GM18505 (cell line): ENCODE measurements at regions not wholly inside any gene's neighbourhood (a gene's known extent, or its start where the extent isn't known, plus 50 kb on each side); places are given as distances from the start of the nearest gene placed in this dataset.
"Not testable (repeated sequence)": the region's sequence is repeated elsewhere in the genome, so short reads cannot be mapped to it uniquely, and the experiment has no call there.

Source experiments
- ATAC-seq: cut with Tn5 transposase; IDR thresholded peaks from one replicate; pipeline ENCODE4 v1.9.1; 2021; ENCODE audit not compliant: unreplicated experiment
- POLR2A ChIP-seq: IDR thresholded peaks from 4 replicates; pipeline ENCODE4 v1.6.1; 2011; ENCODE audit warnings: borderline replicate concordance; ENCODE audit not compliant: insufficient read depth, insufficient read length; ENCODE audit errors: extremely low read depth

DNA sequence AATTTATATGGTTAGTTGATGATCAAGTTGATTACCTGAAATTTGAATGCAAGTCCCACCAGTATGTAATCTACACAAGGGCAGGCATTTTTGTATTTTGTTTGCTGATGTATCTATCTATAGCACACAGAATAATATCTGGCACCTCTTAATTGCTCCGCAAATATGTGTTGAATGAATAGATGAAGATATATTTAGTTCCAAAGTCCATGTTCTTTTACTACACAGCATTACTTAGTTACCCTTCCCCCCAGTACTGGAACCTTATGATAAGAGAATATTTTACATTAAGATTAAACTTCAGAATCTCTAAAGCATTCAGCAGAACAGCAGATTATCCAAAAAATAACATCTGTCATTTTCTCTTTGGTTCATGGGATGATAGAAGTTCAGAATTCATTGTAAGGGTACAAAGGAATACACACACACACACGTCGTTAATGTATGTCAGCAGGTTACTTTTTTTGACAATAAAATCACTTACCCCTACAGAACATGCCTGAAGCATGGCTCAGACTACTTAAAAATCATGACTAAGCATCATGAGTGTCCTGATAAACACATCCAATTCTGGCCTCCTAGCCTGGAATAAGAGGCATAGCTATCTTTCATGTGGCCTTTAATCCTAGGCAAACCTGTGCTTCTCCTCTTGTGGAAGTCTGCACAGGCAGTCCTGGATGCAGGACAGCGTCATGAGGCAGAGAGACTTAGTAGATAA is 148.9 kb upstream of the TBC1D5 start:
- TF ChIP-seq POLR2A: no peak
- no peak for ATAC-seq

GRCh38 chr3:17885986-17886385 is 143.6 kb upstream of the TBC1D5 start:
- TF ChIP-seq POLR2A: no peak
- no peak for ATAC-seq

DNA sequence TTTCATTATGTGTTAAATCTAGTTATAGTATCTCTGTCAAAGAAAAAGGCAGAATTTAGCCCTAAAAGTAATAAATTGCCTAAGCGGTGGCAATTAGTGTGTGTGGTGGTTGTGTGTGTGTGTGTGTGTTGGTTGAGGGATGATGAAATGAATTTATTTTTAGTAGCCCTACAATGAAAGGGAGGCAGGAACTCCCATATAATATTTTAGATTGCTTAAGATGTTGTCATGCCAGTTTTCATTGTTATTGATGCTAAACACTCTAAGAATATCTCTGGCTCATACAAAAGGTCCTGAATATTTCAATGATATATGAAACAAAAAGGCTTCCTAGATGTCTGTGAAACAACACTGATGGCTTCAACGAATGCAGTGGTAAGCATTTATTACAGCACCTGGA is 140.6 kb upstream of the TBC1D5 start:
- ATAC-seq: no peak
- no peak for TF ChIP-seq POLR2A

DNA sequence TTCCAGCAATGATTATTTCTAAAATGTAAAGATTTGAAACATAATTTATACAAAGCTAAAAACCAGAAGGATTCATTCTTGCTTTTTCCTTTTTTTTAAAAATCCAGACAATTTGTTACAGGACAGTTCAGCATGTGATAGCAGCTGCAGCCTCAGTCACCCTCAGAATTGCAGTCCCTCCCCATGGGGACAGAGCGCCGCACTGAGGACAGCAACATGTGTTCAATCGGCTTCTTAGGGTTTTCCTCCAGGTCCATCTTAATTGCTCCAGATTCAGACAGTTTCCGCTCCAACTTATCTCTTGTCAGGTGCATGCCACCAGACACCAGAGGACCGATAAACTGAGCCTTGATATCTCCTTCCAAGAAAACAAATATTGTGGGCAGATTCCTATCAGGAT is 134.9 kb upstream of the TBC1D5 start:
- no peak for ATAC-seq
- no peak for TF ChIP-seq POLR2A

GRCh38 chr3:17874636-17875035 is 132.2 kb upstream of the TBC1D5 start:
- no peak for ATAC-seq
- TF ChIP-seq POLR2A: no peak

DNA sequence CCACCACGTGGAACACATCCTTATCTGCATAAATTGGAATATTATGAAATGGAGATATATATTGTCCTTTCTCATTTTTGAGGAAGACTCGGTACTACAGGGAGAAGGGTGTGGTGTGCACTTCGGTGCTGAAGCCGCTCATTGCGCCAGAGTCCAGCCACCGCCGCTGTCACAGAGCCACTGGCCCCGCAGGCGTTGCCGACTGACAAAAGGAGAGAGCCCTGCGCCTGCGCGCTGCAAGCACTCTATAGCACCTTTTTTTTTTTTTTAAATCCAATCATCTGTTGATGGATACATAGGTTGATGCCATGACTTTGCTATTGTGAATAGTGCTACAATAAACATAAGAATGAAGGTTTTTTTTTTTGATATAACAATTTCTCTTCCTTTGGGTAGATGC is 130.0 kb upstream of the TBC1D5 start:
- TF ChIP-seq POLR2A: no peak
- ATAC-seq: no peak

DNA sequence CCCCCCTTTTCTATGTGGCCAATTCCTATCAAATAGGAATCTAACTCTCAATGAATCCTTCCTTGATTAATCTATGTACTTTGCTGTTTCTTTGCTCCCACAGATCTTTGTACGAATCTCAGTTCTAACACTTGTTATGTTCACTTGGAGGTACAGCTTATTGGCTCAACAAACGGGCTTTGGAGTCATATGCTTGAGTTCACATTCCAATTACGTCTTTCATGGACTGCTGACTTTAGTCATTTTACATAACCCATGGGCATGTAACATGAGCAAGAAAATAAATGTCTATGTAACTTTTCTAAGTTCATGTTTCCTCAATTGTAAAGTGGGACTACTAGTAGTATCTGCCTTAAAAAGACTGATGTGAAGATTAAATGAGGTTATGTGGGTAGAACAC is 123.2 kb upstream of the TBC1D5 start:
- no peak for ATAC-seq
- no peak for TF ChIP-seq POLR2A

- no peak for TF ChIP-seq POLR2A
- ATAC-seq: no peak
Observed at GRCh38 chr3:17861476-17861875, 119.0 kb upstream of the TBC1D5 start.

GRCh38 chr3:17860840-17861471 is 118.5 kb upstream of the TBC1D5 start:
- not testable (repeated sequence) for ATAC-seq

DNA sequence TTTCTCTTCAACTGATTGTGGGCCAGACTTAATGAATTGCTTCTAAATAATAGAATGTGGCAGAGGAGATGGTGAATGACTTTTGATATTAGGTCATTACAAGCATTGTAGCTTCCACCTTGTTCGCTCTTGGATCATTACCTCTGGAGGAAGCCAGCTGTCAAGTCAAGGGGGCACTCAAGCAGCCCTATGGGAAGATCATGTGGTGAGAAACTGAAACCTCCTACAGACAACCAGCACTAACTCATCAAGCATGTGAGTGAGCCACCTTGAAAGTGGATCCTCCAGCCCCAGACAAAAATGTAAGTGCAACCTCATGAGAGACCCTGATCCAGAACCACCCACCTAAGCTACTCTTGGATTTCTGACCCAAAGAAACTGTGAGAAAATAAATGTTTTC is 109.8 kb upstream of the TBC1D5 start:
- peak; percentile 97 for ATAC-seq
- no peak for TF ChIP-seq POLR2A

DNA sequence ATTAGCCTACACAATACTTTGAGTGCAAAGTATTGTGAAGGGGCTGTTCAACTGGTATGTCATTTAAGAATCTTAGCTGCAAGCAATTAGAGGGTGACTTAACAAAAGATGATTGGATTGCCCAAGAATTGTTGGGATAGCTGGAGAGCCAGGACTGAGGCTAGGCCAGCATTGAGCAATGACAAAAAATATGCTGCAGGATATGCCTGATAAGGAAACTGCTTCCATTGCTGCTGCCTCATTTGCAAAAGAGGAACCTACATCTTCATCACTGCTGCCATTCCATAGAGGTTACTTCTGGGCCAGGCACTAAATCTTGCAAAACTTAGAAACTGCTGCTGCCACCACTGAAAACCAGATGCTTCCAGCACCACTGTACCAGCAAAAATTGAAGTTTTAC is 108.0 kb upstream of the TBC1D5 start:
- TF ChIP-seq POLR2A: no peak
- ATAC-seq: no peak

DNA sequence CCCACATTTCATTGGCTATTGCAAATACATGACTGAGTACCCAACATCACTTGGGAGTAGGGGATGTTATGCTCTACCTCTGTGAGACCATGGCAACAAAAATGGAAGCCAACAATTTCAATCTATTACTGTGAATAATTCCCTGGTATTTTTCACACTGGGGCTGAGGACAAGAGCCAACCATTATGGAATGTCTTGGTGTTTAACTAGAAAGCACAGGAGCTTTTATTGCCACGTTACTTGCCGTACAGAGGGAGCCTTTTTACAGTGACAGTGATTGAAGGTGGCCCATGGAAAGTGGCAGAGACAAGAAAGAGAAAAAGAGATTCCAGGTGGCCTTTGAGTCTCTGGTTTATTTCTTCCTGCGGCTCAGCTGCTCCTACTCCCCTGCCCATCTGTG is 105.7 kb upstream of the TBC1D5 start:
- no peak for TF ChIP-seq POLR2A
- no peak for ATAC-seq

- TF ChIP-seq POLR2A: no peak
Observed at GRCh38 chr3:17847156-17847555, 104.7 kb upstream of the TBC1D5 start.

GRCh38 chr3:17846466-17846865 is 104.0 kb upstream of the TBC1D5 start:
- ATAC-seq: no peak
- TF ChIP-seq POLR2A: no peak

More at GRCh38 chr3:17847156-17847555, 104.7 kb upstream of the TBC1D5 start:
- ATAC-seq: no peak
